Left ventricle myocardium inferior (tissue), 1 donor: ENCODE measurements at regions not wholly inside any gene's neighbourhood (a gene's known extent, or its start where the extent isn't known, plus 50 kb on each side); places are given as distances from the start of the nearest gene placed in this dataset.

Experiments used
- DNase-seq: peaks from one replicate; pipeline ENCODE4 v3.0.0-alpha.2; 2020
- H3K27ac ChIP-seq: fragments of 200-600 bp; replicated peaks from 2 replicates; pipeline ENCODE4 v1.8.0; 2021
- H3K27me3 ChIP-seq: fragments of 200-600 bp; 2 replicates; pipeline ENCODE4 v1.8.0; 2021; ENCODE audit warnings: low read depth
- H3K36me3 ChIP-seq: fragments of 200-600 bp; 2 replicates; pipeline ENCODE4 v1.8.0; 2021
- H3K4me1 ChIP-seq: fragments of 200-600 bp; 2 replicates; pipeline ENCODE4 v1.8.0; 2021
- H3K4me3 ChIP-seq: fragments of 200-600 bp; 2 replicates; pipeline ENCODE4 v1.8.0; 2021; ENCODE audit warnings: mild to moderate bottlenecking, moderate library complexity
- H3K9me3 ChIP-seq: fragments of 200-600 bp; replicated peaks from 2 replicates; pipeline ENCODE4 v1.8.0; 2021
- CTCF ChIP-seq: fragments of 200-600 bp; IDR thresholded peaks from 2 replicates; pipeline ENCODE4 v1.8.0; 2021; ENCODE audit warnings: antibody characterized with exemption, mild to moderate bottlenecking, borderline replicate concordance
- intact Hi-C: fragments of 100-400 bp; cut with micrococcal nuclease; formaldehyde crosslinking; loops from one replicate; pipeline ENCODE4 v1.11.0; 2022
- donor health status: DM: no; HTN: yes; CAD: no; lungs with severe emphysema.

GRCh38 chr13:111911754-111912452, 155.0 kb upstream of the SOX1 start:
- Histone ChIP-seq H3K4me3 (no peak overlapping the region), H3K4me1 (no peaks in the 10 kb centered on the region), H3K36me3 (no peaks in the 10 kb centered on the region), H3K9me3 (no peaks in the 10 kb centered on the region), H3K27me3 (peaks cover 88% of the 10 kb centered on the region), H3K27ac (no peak overlapping the region)
- no peak for TF ChIP-seq CTCF
- no peak for DNase-seq
- intact Hi-C loops = no loop called here

GRCh38 chr13:111912453-111912866, 154.5 kb upstream of the SOX1 start:
- H3K4me1 ChIP-seq = no peaks in the 10 kb centered on the region
- intact Hi-C loops = no loop called here
- H3K27ac ChIP-seq = no peak overlapping the region
- H3K4me3 ChIP-seq = no peak overlapping the region
- H3K36me3 ChIP-seq = no peaks in the 10 kb centered on the region
- no peaks in the 10 kb centered on the region for H3K9me3 ChIP-seq
- no peak for DNase-seq
- H3K27me3 ChIP-seq = peaks cover 93% of the 10 kb centered on the region
- no peak for TF ChIP-seq CTCF

GRCh38 chr13:111912991-111913760, 153.8 kb upstream of the SOX1 start:
- DNase-seq = no peak
- Histone ChIP-seq H3K27me3 (peaks cover 99% of the 10 kb centered on the region), H3K36me3 (no peaks in the 10 kb centered on the region), H3K27ac (no peak overlapping the region), H3K4me3 (no peak overlapping the region), H3K9me3 (no peaks in the 10 kb centered on the region), H3K4me1 (no peaks in the 10 kb centered on the region)
- intact Hi-C loops = no loop called here
- no peak for TF ChIP-seq CTCF

GRCh38 chr13:111913761-111914140, 153.2 kb upstream of the SOX1 start:
- intact Hi-C loops = no loop called here

More at GRCh38 chr13:111913761-111914140, 153.2 kb upstream of the SOX1 start:
- DNase-seq = no peak
- Histone ChIP-seq H3K4me1 (no peaks in the 10 kb centered on the region), H3K27ac (no peak overlapping the region), H3K4me3 (no peak overlapping the region), H3K27me3 (peaks cover 99% of the 10 kb centered on the region), H3K36me3 (no peaks in the 10 kb centered on the region), H3K9me3 (no peaks in the 10 kb centered on the region)
- TF ChIP-seq CTCF = no peak
